GM13977 (cell line): ENCODE measurements at regions not wholly inside any gene's neighbourhood (a gene's known extent, or its start where the extent isn't known, plus 50 kb on each side); places are given as distances from the start of the nearest gene placed in this dataset.
"Not testable (repeated sequence)": the region's sequence is repeated elsewhere in the genome, so short reads cannot be mapped to it uniquely, and the experiment has no call there.

ENCODE experiments used
- DNase-seq: peaks from one replicate; pipeline ENCODE4 v3.0.0; 2012; ENCODE audit warnings: low spot score
- CTCF ChIP-seq: IDR thresholded peaks from 2 replicates; pipeline ENCODE4 v1.5.1; 2012; ENCODE audit warnings: mild to moderate bottlenecking, control low read depth; ENCODE audit not compliant: insufficient read depth; ENCODE audit errors: extremely low read depth, missing control alignments
- in situ Hi-C: fragments of 300-500 bp; cut with MboI; formaldehyde crosslinking; loops from one replicate; pipeline ENCODE4 v1.12.0; 2022; ENCODE audit warnings: low sequenced_read_pairs, low pct_unique_long_range_greater_than_20kb, mixed read lengths, inconsistent platforms; ENCODE audit not compliant: unreplicated experiment

GRCh38 chr16:55057866-55058265, 127.2 kb downstream of the IRX5 start:
- in situ Hi-C loops = no loop called here
- TF ChIP-seq CTCF = no peak

GRCh38 chr16:55058576-55058975, 127.9 kb downstream of the IRX5 start:
- no peak for TF ChIP-seq CTCF
- DNase-seq = no peak

More at GRCh38 chr16:55057866-55058265, 127.2 kb downstream of the IRX5 start:
- no peak for DNase-seq

GRCh38 chr16:55059146-55059545, 128.5 kb downstream of the IRX5 start:
- TF ChIP-seq CTCF = no peak
- DNase-seq = no peak
- in situ Hi-C loops = no loop called here

More at GRCh38 chr16:55058576-55058975, 127.9 kb downstream of the IRX5 start:
- in situ Hi-C loops = no loop called here

GRCh38 chr16:55061126-55061525, 130.5 kb downstream of the IRX5 start:
- no peak for DNase-seq
- in situ Hi-C loops = no loop called here
- TF ChIP-seq CTCF = no peak

- in situ Hi-C loops = no loop called here
- TF ChIP-seq CTCF = no peak
- no peak for DNase-seq
These were observed 131.8 kb downstream of the IRX5 start for GRCh38 chr16:55062442-55062841.

- in situ Hi-C loops = no loop called here
- TF ChIP-seq CTCF = no peak
These were observed 142.3 kb downstream of the IRX5 start for GRCh38 chr16:55072976-55073375.

GRCh38 chr16:55073830-55074229, 143.2 kb downstream of the IRX5 start:
- in situ Hi-C loops = no loop called here
- TF ChIP-seq CTCF = no peak
- DNase-seq = no peak

More at GRCh38 chr16:55072976-55073375, 142.3 kb downstream of the IRX5 start:
- DNase-seq = no peak

- in situ Hi-C loops, DNase-seq: not testable (repeated sequence)
These were observed 144.5 kb downstream of the IRX5 start for GRCh38 chr16:55075208-55075607.
